NT2/D1 (cell line): ENCODE measurements at regions not wholly inside any gene's neighbourhood (a gene's known extent, or its start where the extent isn't known, plus 50 kb on each side); places are given as distances from the start of the nearest gene placed in this dataset.

Experiments used
- SUZ12 ChIP-seq: IDR thresholded peaks from 2 replicates; pipeline ENCODE4 v1.6.1; 2011; ENCODE audit not compliant: insufficient read length, insufficient read depth; ENCODE audit errors: extremely low read depth
- YY1 ChIP-seq: IDR thresholded peaks from 2 replicates; pipeline ENCODE4 v1.6.1; 2011; ENCODE audit not compliant: insufficient read length, insufficient read depth

- TF ChIP-seq SUZ12: no peak
- TF ChIP-seq YY1: no peak
Observed at GRCh38 chr7:73920406-73921134, 59.6 kb downstream of the TMEM270 start.
